H9 (cell line): ENCODE measurements at regions not wholly inside any gene's neighbourhood (a gene's known extent, or its start where the extent isn't known, plus 50 kb on each side); places are given as distances from the start of the nearest gene placed in this dataset.

ENCODE experiments used
- DNase-seq: peaks from one replicate; pipeline ENCODE4 v3.0.0-alpha.2; 2017
- H2AFZ ChIP-seq: one replicate; pipeline ENCODE4 v1.6.1; 2013; ENCODE audit warnings: mild to moderate bottlenecking, low read length, control low read depth, moderate library complexity
- H2AK5ac ChIP-seq: 2 replicates; pipeline ENCODE4 v1.6.1; 2013; ENCODE audit warnings: low read length, control low read depth, mixed read lengths; ENCODE audit not compliant: insufficient read length
- H2BK120ac ChIP-seq: one replicate; pipeline ENCODE4 v1.6.1; 2013; ENCODE audit warnings: low read depth, mild to moderate bottlenecking, low read length, control low read depth, inconsistent platforms; ENCODE audit not compliant: poor library complexity, severe bottlenecking
- H2BK12ac ChIP-seq: 2 replicates; pipeline ENCODE4 v1.6.1; 2013; ENCODE audit warnings: low read length, control low read depth, mixed read lengths, low read depth; ENCODE audit not compliant: insufficient read length
- H2BK15ac ChIP-seq: 2 replicates; pipeline ENCODE4 v1.6.1; 2013; ENCODE audit warnings: low read depth, low read length, control low read depth
- H2BK20ac ChIP-seq: one replicate; pipeline ENCODE4 v1.6.1; 2013; ENCODE audit warnings: low read depth, mild to moderate bottlenecking, low read length, control low read depth, inconsistent platforms; ENCODE audit not compliant: poor library complexity, severe bottlenecking
- H2BK5ac ChIP-seq: 2 replicates; pipeline ENCODE4 v1.6.1; 2013; ENCODE audit warnings: low read length, control low read depth, mixed read lengths; ENCODE audit not compliant: insufficient read length
- H3K14ac ChIP-seq: 2 replicates; pipeline ENCODE4 v1.6.1; 2013; ENCODE audit warnings: low read length, control low read depth; ENCODE audit not compliant: insufficient read depth
- H3K18ac ChIP-seq: 2 replicates; pipeline ENCODE4 v1.6.1; 2013; ENCODE audit warnings: low read depth, mild to moderate bottlenecking, mixed read lengths, low read length, control low read depth; ENCODE audit not compliant: insufficient read length
- H3K23ac ChIP-seq: 2 replicates; pipeline ENCODE4 v1.6.1; 2013; ENCODE audit warnings: low read length, control low read depth, mixed read lengths, low read depth; ENCODE audit not compliant: insufficient read length
- H3K23me2 ChIP-seq: 2 replicates; pipeline ENCODE4 v1.6.1; 2013; ENCODE audit warnings: low read depth, mild to moderate bottlenecking, mixed read lengths, low read length, control low read depth; ENCODE audit not compliant: insufficient read length, poor library complexity, severe bottlenecking
- H3K27ac ChIP-seq: 2 replicates; pipeline ENCODE4 v1.5.1; 2013; ENCODE audit warnings: low read length, control low read depth, mixed read lengths, low read depth; ENCODE audit not compliant: insufficient read length
- H3K27me3 ChIP-seq: 2 replicates; pipeline ENCODE4 v1.6.1; 2013; ENCODE audit warnings: low read length, control low read depth, inconsistent platforms; ENCODE audit not compliant: insufficient read depth
- H3K4ac ChIP-seq: 2 replicates; pipeline ENCODE4 v1.6.1; 2013; ENCODE audit warnings: low read depth, mild to moderate bottlenecking, control low read depth, inconsistent platforms, low read length, moderate library complexity
- H3K4me1 ChIP-seq: 2 replicates; pipeline ENCODE4 v1.6.1; 2013; ENCODE audit warnings: low read length, control low read depth, inconsistent platforms; ENCODE audit not compliant: insufficient read depth
- H3K4me2 ChIP-seq: 2 replicates; pipeline ENCODE4 v1.6.1; 2013; ENCODE audit warnings: low read length, control low read depth, mixed read lengths; ENCODE audit not compliant: insufficient read length, insufficient read depth
- H3K56ac ChIP-seq: 2 replicates; pipeline ENCODE4 v1.6.1; 2013; ENCODE audit warnings: low read depth, mild to moderate bottlenecking, mixed read lengths, low read length, control low read depth; ENCODE audit not compliant: insufficient read length
- H3K79me1 ChIP-seq: 2 replicates; pipeline ENCODE4 v1.6.1; 2013; ENCODE audit warnings: low read depth, mild to moderate bottlenecking, moderate library complexity, low read length, control low read depth, inconsistent platforms; ENCODE audit not compliant: insufficient read depth, poor library complexity, severe bottlenecking
- H3K79me2 ChIP-seq: 2 replicates; pipeline ENCODE4 v1.6.1; 2013; ENCODE audit warnings: low read length, control low read depth, inconsistent platforms; ENCODE audit not compliant: insufficient read depth
- H3K9ac ChIP-seq: 2 replicates; pipeline ENCODE4 v1.6.1; 2013; ENCODE audit warnings: low read length, control low read depth, mixed read lengths; ENCODE audit not compliant: insufficient read length; ENCODE audit errors: extremely low read depth
- H3K9me3 ChIP-seq: one replicate; pipeline ENCODE4 v1.6.1; 2013; ENCODE audit warnings: low read depth, low read length, inconsistent platforms; ENCODE audit not compliant: control insufficient read depth
- H3T11ph ChIP-seq: one replicate; pipeline ENCODE4 v1.6.1; 2013; ENCODE audit warnings: mild to moderate bottlenecking, low read length, control low read depth, inconsistent platforms
- H4K20me1 ChIP-seq: one replicate; pipeline ENCODE4 v1.6.1; 2013; ENCODE audit not compliant: control insufficient read depth, insufficient read length, insufficient read depth
- H4K5ac ChIP-seq: 2 replicates; pipeline ENCODE4 v1.6.1; 2013; ENCODE audit warnings: low read depth, mild to moderate bottlenecking, mixed read lengths, low read length, control low read depth; ENCODE audit not compliant: insufficient read length
- H4K8ac ChIP-seq: replicated peaks from 2 replicates; pipeline ENCODE4 v1.6.1; 2013; ENCODE audit warnings: low read length, control low read depth, mixed read lengths, low read depth; ENCODE audit not compliant: insufficient read length
- H4K91ac ChIP-seq: 2 replicates; pipeline ENCODE4 v1.6.1; 2013; ENCODE audit warnings: low read depth, mild to moderate bottlenecking, moderate library complexity, mixed read lengths, low read length, control low read depth; ENCODE audit not compliant: insufficient read length
- H3K27ac Mint-ChIP-seq, 3 experiments: 2 replicates in 2 of 3; 3 replicates in 1 of 3; pipeline ENCODE4 v1.8.0; 2020 to 2021; ENCODE audit warnings: mixed read lengths in 3 of 3, mild to moderate bottlenecking in 1 of 3, moderate library complexity in 1 of 3
- H3K27me3 Mint-ChIP-seq: 2 replicates; pipeline ENCODE4 v1.8.0; 2021; ENCODE audit warnings: low read depth, mild to moderate bottlenecking, moderate library complexity, mixed read lengths
- H3K36me3 Mint-ChIP-seq, 3 experiments: 2 replicates in 2 of 3; 3 replicates in 1 of 3; pipeline ENCODE4 v1.8.0; 2020 to 2021; ENCODE audit warnings: low read depth in 3 of 3, mixed read lengths in 3 of 3; ENCODE audit not compliant: insufficient read depth in 1 of 3
- H3K4me1 Mint-ChIP-seq, 2 experiments: 2 replicates each; pipeline ENCODE4 v1.8.0; 2020; ENCODE audit warnings: mixed read lengths in 2 of 2
- H3K4me3 Mint-ChIP-seq, 2 experiments: 2 replicates in 1 of 2; 3 replicates in 1 of 2; pipeline ENCODE4 v1.8.0; 2020 to 2021; ENCODE audit warnings: mild to moderate bottlenecking in 2 of 2, mixed read lengths in 2 of 2, moderate library complexity in 1 of 2
- H3K9me3 Mint-ChIP-seq, 2 experiments: 2 replicates in 1 of 2; 3 replicates in 1 of 2; pipeline ENCODE4 v1.8.0; 2020; ENCODE audit warnings: mild to moderate bottlenecking in 2 of 2, mixed read lengths in 2 of 2, moderate library complexity in 1 of 2
- WGBS: extraction: QIAGEN DNeasy Blood & Tissue Kit; methylation state at CpG from one replicate; pipeline ENCODE4 v1.1.7; 2013; ENCODE audit warnings: missing lambda C conversion rate, low lambda C conversion rate, mixed read lengths; ENCODE audit not compliant: insufficient read length; ENCODE audit errors: extremely low coverage; 5-methylcytosine and 5-hydroxymethylcytosine counted together
- TF ChIP-seq, protein P1 (sequence below): fragments of 200-600 bp; sonication (generic); conservative IDR thresholded peaks from 3 replicates; pipeline ENCODE4 v1.8.0; 2021; ENCODE audit warnings: antibody characterized with exemption, mild to moderate bottlenecking

DNA sequence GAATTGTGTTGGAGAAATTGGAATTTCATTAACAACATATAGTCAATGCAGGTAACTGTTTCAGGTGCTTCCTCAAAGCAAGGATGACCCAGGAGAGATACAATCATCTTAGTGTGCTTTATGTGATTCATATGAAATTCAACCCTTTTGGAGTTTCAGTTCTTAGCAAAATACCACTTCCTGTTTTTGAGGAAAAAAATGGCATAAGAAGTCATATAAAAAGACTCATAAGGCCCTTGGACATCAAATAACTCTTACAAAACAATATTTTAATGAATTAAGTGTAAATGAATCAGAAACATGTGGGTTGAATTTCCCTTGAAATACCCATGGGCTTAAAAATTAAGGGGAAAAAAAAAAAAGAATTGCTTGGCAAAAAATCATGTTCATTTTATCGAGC, 926.6 kb downstream of the LTN1 start:
- no peak overlapping the region for H2BK20ac ChIP-seq
- DNase-seq: no peak
- H3K56ac ChIP-seq: no peak overlapping the region
- no peak overlapping the region for H3K4me3 Mint-ChIP-seq
- no peak overlapping the region for H2AK5ac ChIP-seq
- H3K9me3 ChIP-seq: no peaks in the 10 kb centered on the region
- no peak overlapping the region for H2BK12ac ChIP-seq
- H4K91ac ChIP-seq: no peak overlapping the region
- H3K4me1 ChIP-seq: peaks cover 5% of the 10 kb centered on the region
- H4K20me1 ChIP-seq: no peaks in the 10 kb centered on the region
- H3K4ac ChIP-seq: no peak overlapping the region
- no peak overlapping the region for H2AFZ ChIP-seq
- H3K4me1 Mint-ChIP-seq: peaks cover 32 to 42% of the 10 kb centered on the region in 2 experiments
- H4K8ac ChIP-seq: no peak overlapping the region
- H2BK120ac ChIP-seq: no peak overlapping the region
- H3K18ac ChIP-seq: no peak overlapping the region
- H3K27me3 Mint-ChIP-seq: peaks cover 1% of the 10 kb centered on the region; the same call in 1 of the 2 replicates
- H3K36me3 Mint-ChIP-seq: no peaks in the 10 kb centered on the region; a peak in 1 of 7 replicates
- H3K23me2 ChIP-seq: no peaks in the 10 kb centered on the region
- H3K79me1 ChIP-seq: no peaks in the 10 kb centered on the region
- no peak overlapping the region for H3K23ac ChIP-seq
- H3K9me3 Mint-ChIP-seq: peaks cover 0 to 2% of the 10 kb centered on the region in 2 experiments; a peak in 1 of 5 replicates
- no peak overlapping the region for H3K14ac ChIP-seq
- H4K5ac ChIP-seq: no peak overlapping the region
- H3T11ph ChIP-seq: no peak overlapping the region
- H3K79me2 ChIP-seq: no peaks in the 10 kb centered on the region
- H3K4me2 ChIP-seq: no peak overlapping the region
- no peak overlapping the region for H3K9ac ChIP-seq
- no peak overlapping the region for H2BK15ac ChIP-seq
- no peaks in the 10 kb centered on the region for H3K27me3 ChIP-seq
- WGBS: no CpG with 5 or more reads among the region's 1 CpG
- H3K27ac ChIP-seq: no peak overlapping the region
- TF ChIP-seq, protein P1, sequence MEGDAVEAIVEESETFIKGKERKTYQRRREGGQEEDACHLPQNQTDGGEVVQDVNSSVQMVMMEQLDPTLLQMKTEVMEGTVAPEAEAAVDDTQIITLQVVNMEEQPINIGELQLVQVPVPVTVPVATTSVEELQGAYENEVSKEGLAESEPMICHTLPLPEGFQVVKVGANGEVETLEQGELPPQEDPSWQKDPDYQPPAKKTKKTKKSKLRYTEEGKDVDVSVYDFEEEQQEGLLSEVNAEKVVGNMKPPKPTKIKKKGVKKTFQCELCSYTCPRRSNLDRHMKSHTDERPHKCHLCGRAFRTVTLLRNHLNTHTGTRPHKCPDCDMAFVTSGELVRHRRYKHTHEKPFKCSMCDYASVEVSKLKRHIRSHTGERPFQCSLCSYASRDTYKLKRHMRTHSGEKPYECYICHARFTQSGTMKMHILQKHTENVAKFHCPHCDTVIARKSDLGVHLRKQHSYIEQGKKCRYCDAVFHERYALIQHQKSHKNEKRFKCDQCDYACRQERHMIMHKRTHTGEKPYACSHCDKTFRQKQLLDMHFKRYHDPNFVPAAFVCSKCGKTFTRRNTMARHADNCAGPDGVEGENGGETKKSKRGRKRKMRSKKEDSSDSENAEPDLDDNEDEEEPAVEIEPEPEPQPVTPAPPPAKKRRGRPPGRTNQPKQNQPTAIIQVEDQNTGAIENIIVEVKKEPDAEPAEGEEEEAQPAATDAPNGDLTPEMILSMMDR: no peak
- H2BK5ac ChIP-seq: no peak overlapping the region
- no peak overlapping the region for H3K27ac Mint-ChIP-seq
